ENCODE measurements at regions not wholly inside any gene's neighbourhood (a gene's known extent, or its start where the extent isn't known, plus 50 kb on each side); places are given as distances from the start of the nearest gene placed in this dataset.

DNA sequence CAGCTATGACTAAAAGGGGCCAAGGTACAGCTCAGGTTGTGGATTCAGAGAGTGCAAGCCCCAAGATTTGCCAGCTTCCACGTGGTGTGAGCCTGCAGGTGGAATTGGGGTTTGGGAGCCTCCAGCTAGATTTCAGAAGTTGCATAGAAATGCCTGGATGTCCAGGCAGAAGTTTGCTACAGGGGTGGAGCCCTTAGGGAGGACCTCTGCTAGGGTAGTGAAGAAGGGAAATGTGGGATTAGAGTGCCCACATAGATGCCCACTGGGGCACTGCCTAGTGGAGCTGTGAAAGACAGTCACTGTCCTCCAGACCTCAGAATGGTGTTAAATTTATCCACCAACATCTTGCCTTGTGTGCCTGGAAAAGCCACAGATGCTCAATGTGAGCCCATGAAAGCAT lies 255.1 kb downstream of the BMP2 start:
- no peak for TF ChIP-seq ARNT (IDR thresholded peaks at IDR 0.05)
- no peak for TF ChIP-seq SP1 (IDR thresholded peaks at IDR 0.05)
- TF ChIP-seq TARDBP (IDR thresholded peaks at IDR 0.05) = no peak
- TF ChIP-seq, protein P1, sequence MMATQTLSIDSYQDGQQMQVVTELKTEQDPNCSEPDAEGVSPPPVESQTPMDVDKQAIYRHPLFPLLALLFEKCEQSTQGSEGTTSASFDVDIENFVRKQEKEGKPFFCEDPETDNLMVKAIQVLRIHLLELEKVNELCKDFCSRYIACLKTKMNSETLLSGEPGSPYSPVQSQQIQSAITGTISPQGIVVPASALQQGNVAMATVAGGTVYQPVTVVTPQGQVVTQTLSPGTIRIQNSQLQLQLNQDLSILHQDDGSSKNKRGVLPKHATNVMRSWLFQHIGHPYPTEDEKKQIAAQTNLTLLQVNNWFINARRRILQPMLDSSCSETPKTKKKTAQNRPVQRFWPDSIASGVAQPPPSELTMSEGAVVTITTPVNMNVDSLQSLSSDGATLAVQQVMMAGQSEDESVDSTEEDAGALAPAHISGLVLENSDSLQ (IDR thresholded peaks at IDR 0.05) = no peak
- TF ChIP-seq FOXA1 (IDR thresholded peaks at IDR 0.05) = no peak
- TF ChIP-seq BHLHE40 (IDR thresholded peaks at IDR 0.05; ENCODE audit: borderline replicate concordance) = no peak
